HEK293T (cell line): ENCODE measurements at regions not wholly inside any gene's neighbourhood (a gene's known extent, or its start where the extent isn't known, plus 50 kb on each side); places are given as distances from the start of the nearest gene placed in this dataset.
"Not testable (repeated sequence)": the region's sequence is repeated elsewhere in the genome, so short reads cannot be mapped to it uniquely, and the experiment has no call there.

ENCODE experiments used
- HDGF ChIP-seq: fragments of 450-650 bp; IDR thresholded peaks from 2 replicates; pipeline ENCODE4 v1.6.1; 2017; ENCODE audit warnings: antibody characterized with exemption, borderline replicate concordance
- NFRKB ChIP-seq: fragments of 450-650 bp; IDR thresholded peaks from 2 replicates; pipeline ENCODE4 v1.6.1; 2016; ENCODE audit warnings: mild to moderate bottlenecking, moderate library complexity
- SP1 ChIP-seq: fragments of 450-650 bp; IDR thresholded peaks from 2 replicates; pipeline ENCODE4 v1.6.1; 2017
- TARDBP ChIP-seq: fragments of 450-650 bp; IDR thresholded peaks from 2 replicates; pipeline ENCODE4 v1.6.1; 2016

GRCh38 chr2:132365963-132366362, 50.6 kb upstream of the GPR39 start:
- TF ChIP-seq HDGF, NFRKB, SP1, TARDBP: not testable (repeated sequence)
